ENCODE measurements at regions not wholly inside any gene's neighbourhood (a gene's known extent, or its start where the extent isn't known, plus 50 kb on each side); places are given as distances from the start of the nearest gene placed in this dataset.

DNA sequence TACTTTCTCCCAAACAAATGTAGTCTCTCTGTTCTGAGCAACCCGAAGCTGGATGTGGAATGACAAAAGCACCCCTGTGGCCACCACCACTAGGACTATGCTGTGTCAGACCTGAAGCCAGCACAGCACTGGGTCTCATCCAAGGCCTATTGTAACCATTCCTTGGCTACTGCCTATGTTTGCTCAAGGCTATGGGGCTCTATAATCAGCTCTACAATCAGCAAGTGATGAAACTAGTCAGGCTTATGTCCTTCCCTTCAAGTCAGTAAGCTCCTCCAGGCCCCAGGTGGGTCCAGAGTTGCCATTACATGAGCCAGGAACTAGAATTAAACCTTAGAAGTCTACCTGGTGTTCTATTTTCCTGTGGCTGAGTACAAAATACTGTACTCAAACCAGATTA lies 370.2 kb downstream of the TBX15 start:
- no peak for DNase-seq
- Histone ChIP-seq H3K27ac (ENCODE audit: low read length) (no peak overlapping the region), H3K4me3 (ENCODE audit: control insufficient read depth in 1 of 2, extremely low read depth in 1 of 2, low read length in 1 of 2) (no peak overlapping the region), H3K9me3 (peaks cover 2% of the 10 kb centered on the region), H3K27me3 (replicated peaks in 1 of 2; ENCODE audit: control insufficient read depth in 2 of 2, extremely low read depth in 1 of 2, insufficient read depth in 2 of 2, low read length in 1 of 2) (no peaks in the 10 kb centered on the region), H3K36me3 (ENCODE audit: control insufficient read depth in 2 of 2, extremely low read depth in 1 of 2, insufficient read depth in 1 of 2, low read length in 1 of 2) (no peaks in the 10 kb centered on the region), H3K4me1 (ENCODE audit: control insufficient read depth in 1 of 2, extremely low read depth in 1 of 2, insufficient read depth in 2 of 2, low read length in 2 of 2) (no peaks in the 10 kb centered on the region)
- ATAC-seq (replicated peaks in 1 of 4) = no peak
- Mint-ChIP-seq H3K9me3 (peaks cover 8 to 33% (median 13%) of the 10 kb centered on the region in 3 donors), H3K36me3 (no peaks in the 10 kb centered on the region), H3K27ac (no peak overlapping the region), H3K27me3 (no peaks in the 10 kb centered on the region), H3K4me1 (no peaks in the 10 kb centered on the region), H3K4me3 (no peak overlapping the region)
- CTCF ChIA-PET = no interaction called here
- POLR2A ChIA-PET = no interaction called here
- no CpG with 5 or more reads among the region's 1 CpG for WGBS (ENCODE audit: insufficient coverage)

DNA sequence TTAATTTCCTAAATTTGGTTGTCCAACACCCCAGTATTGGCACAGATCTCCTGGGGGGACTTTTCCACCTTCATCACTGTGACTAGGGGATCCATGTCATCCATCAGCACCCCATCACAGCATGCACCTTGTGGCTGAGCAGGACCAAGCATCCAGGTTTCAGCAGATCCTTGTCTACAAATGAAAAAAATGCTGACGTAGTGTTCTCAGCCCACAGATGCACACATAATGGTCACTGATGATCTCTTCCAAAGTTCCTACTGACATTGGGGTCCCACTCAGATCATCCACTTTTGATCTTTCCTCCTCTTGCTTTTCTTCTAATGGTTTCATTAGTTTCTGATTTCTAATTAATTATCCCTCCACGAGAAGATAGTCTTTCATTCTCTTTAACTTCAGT lies 373.1 kb downstream of the TBX15 start:
- Mint-ChIP-seq H3K27ac (no peak overlapping the region), H3K27me3 (no peaks in the 10 kb centered on the region), H3K9me3 (peaks cover 13 to 54% (median 27%) of the 10 kb centered on the region in 3 donors), H3K4me1 (no peaks in the 10 kb centered on the region), H3K4me3 (no peak overlapping the region), H3K36me3 (no peaks in the 10 kb centered on the region)
- Histone ChIP-seq H3K36me3 (ENCODE audit: control insufficient read depth in 2 of 2, extremely low read depth in 1 of 2, insufficient read depth in 1 of 2, low read length in 1 of 2) (no peaks in the 10 kb centered on the region), H3K4me3 (ENCODE audit: control insufficient read depth in 1 of 2, extremely low read depth in 1 of 2, low read length in 1 of 2) (no peak overlapping the region), H3K27ac (ENCODE audit: low read length) (no peak overlapping the region), H3K4me1 (ENCODE audit: control insufficient read depth in 1 of 2, extremely low read depth in 1 of 2, insufficient read depth in 2 of 2, low read length in 2 of 2) (no peaks in the 10 kb centered on the region), H3K27me3 (replicated peaks in 1 of 2; ENCODE audit: control insufficient read depth in 2 of 2, extremely low read depth in 1 of 2, insufficient read depth in 2 of 2, low read length in 1 of 2) (no peaks in the 10 kb centered on the region), H3K9me3 (peaks cover 2% of the 10 kb centered on the region)
- ATAC-seq (replicated peaks in 1 of 4) = no peak
- ChIA-PET POLR2A (no interaction called here), CTCF (no interaction called here)
- WGBS (ENCODE audit: insufficient coverage) = no CpG with 5 or more reads among the region's 2 CpGs
- no peak for DNase-seq

DNA sequence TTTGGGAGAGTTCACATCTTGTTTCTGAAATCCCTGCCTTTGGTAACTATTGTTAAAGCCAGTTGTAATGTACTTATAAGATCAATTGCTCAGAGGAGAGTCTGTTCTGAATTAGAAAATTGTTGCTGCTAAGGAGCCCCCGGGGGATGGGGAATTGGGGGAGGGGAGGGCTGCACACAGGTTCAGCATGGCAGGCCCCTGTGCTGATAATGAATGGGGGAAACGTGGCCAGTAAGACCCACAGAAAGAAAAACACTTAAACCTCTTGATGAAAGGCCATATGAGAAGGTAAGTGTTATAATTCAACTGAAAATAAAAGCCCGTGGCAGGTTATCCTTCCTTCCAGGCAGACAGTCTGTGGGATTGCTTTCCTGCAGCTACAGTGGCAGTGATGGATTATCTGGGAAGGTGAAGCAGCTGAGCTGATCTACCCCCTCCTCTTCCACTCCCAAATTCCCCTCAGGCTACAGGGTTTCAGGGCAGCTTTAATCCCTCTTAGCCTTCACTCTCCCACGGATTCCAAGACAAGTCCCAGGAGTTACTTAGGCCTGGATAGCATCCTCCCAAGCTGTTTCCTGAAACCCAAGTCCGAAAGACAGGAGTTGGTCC lies 398.8 kb downstream of the TBX15 start:
- H3K4me3 ChIP-seq (ENCODE audit: control insufficient read depth in 1 of 2, extremely low read depth in 1 of 2, low read length in 1 of 2) = no peak overlapping the region
- ATAC-seq (replicated peaks in 1 of 4) (no peak), DNase-seq (no peak)
- H3K27me3 ChIP-seq (replicated peaks in 1 of 2; ENCODE audit: control insufficient read depth in 2 of 2, extremely low read depth in 1 of 2, insufficient read depth in 2 of 2, low read length in 1 of 2) = no peaks in the 10 kb centered on the region
- POLR2A ChIA-PET = no interaction called here
- no peaks in the 10 kb centered on the region for H3K9me3 ChIP-seq
- Mint-ChIP-seq H3K4me1 (no peaks in the 10 kb centered on the region), H3K36me3 (no peaks in the 10 kb centered on the region), H3K27me3 (no peaks in the 10 kb centered on the region), H3K9me3 (peaks cover 9 to 19% (median 9%) of the 10 kb centered on the region in 3 donors), H3K27ac (no peak overlapping the region), H3K4me3 (no peak overlapping the region)
- no peak overlapping the region for H3K27ac ChIP-seq (ENCODE audit: low read length)
- WGBS (ENCODE audit: insufficient coverage) = 0% methylated on average over 1 of the region's 5 CpGs
- CTCF ChIA-PET = no interaction called here
- H3K36me3 ChIP-seq (ENCODE audit: control insufficient read depth in 2 of 2, extremely low read depth in 1 of 2, insufficient read depth in 1 of 2, low read length in 1 of 2) = no peaks in the 10 kb centered on the region
- no peaks in the 10 kb centered on the region for H3K4me1 ChIP-seq (ENCODE audit: control insufficient read depth in 1 of 2, extremely low read depth in 1 of 2, insufficient read depth in 2 of 2, low read length in 2 of 2)

DNA sequence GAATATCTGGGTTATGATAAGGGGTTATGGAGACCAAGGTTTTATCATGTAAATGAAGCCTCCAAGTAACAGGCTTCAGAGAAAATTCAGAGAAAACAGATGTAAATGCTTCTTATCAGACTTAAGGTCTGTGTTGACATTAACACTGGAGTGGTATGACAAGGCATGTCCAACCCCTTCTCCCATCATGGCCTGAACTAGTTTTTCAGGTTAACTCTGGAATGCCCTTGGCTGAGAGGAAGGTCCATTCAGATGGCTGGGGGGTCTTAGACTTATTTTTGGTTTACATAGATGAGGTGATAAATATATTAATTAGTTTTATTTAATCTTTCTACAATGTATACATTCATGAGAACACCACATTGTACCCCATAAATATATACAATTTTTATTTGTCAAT lies 399.6 kb downstream of the TBX15 start:
- H3K4me1 ChIP-seq (ENCODE audit: control insufficient read depth in 1 of 2, extremely low read depth in 1 of 2, insufficient read depth in 2 of 2, low read length in 2 of 2) = no peaks in the 10 kb centered on the region
- no peak for ATAC-seq (replicated peaks in 1 of 4)
- H3K36me3 ChIP-seq (ENCODE audit: control insufficient read depth in 2 of 2, extremely low read depth in 1 of 2, insufficient read depth in 1 of 2, low read length in 1 of 2) = no peaks in the 10 kb centered on the region
- no peaks in the 10 kb centered on the region for H3K27me3 ChIP-seq (replicated peaks in 1 of 2; ENCODE audit: control insufficient read depth in 2 of 2, extremely low read depth in 1 of 2, insufficient read depth in 2 of 2, low read length in 1 of 2)
- H3K9me3 ChIP-seq = no peaks in the 10 kb centered on the region
- Mint-ChIP-seq H3K27me3 (no peaks in the 10 kb centered on the region), H3K9me3 (peaks cover 7 to 16% (median 9%) of the 10 kb centered on the region in 3 donors), H3K4me3 (no peak overlapping the region), H3K27ac (no peak overlapping the region), H3K4me1 (no peaks in the 10 kb centered on the region), H3K36me3 (no peaks in the 10 kb centered on the region)
- CTCF ChIA-PET = no interaction called here
- DNase-seq = no peak
- H3K27ac ChIP-seq (ENCODE audit: low read length) = no peak overlapping the region
- POLR2A ChIA-PET = no interaction called here
- no peak overlapping the region for H3K4me3 ChIP-seq (ENCODE audit: control insufficient read depth in 1 of 2, extremely low read depth in 1 of 2, low read length in 1 of 2)

- no peak for ATAC-seq (replicated peaks in 1 of 4)
- H3K27me3 ChIP-seq (replicated peaks in 1 of 2; ENCODE audit: control insufficient read depth in 2 of 2, extremely low read depth in 1 of 2, insufficient read depth in 2 of 2, low read length in 1 of 2) = no peaks in the 10 kb centered on the region
- ChIA-PET POLR2A (no interaction called here), CTCF (no interaction called here)
- no peaks in the 10 kb centered on the region for H3K9me3 ChIP-seq
- Mint-ChIP-seq H3K27me3 (no peaks in the 10 kb centered on the region), H3K4me1 (no peaks in the 10 kb centered on the region), H3K36me3 (no peaks in the 10 kb centered on the region), H3K9me3 (peaks cover 9 to 30% (median 22%) of the 10 kb centered on the region in 3 donors), H3K27ac (no peak overlapping the region), H3K4me3 (no peak overlapping the region)
- no peaks in the 10 kb centered on the region for H3K36me3 ChIP-seq (ENCODE audit: control insufficient read depth in 2 of 2, extremely low read depth in 1 of 2, insufficient read depth in 1 of 2, low read length in 1 of 2)
- DNase-seq = no peak
- no peaks in the 10 kb centered on the region for H3K4me1 ChIP-seq (ENCODE audit: control insufficient read depth in 1 of 2, extremely low read depth in 1 of 2, insufficient read depth in 2 of 2, low read length in 2 of 2)
- no peak overlapping the region for H3K4me3 ChIP-seq (ENCODE audit: control insufficient read depth in 1 of 2, extremely low read depth in 1 of 2, low read length in 1 of 2)
- H3K27ac ChIP-seq (ENCODE audit: low read length) = no peak overlapping the region
Observed at GRCh38 chr1:118578276-118578675, 393.2 kb upstream of the SPAG17 start.

DNA sequence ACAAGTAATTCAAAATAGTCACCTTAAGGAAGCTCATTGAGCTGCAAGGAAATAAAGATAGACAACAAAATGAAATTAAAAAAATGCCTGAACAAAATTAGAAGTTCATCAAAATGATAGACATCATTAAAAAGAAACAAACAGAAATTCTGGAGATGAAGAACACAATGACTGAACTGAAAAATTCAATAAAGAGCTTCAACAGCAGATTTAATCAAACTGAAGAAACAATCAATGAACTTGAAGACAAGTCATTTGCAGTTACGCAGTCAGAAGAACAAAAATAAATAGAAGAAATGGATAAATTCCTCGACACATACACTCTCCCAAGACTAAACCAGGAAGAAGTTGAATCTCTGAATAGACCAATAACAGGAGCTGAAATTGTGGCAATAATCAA lies 390.0 kb upstream of the SPAG17 start:
- DNase-seq (no peak), ATAC-seq (replicated peaks in 1 of 4) (no peak)
- ChIA-PET CTCF (no interaction called here), POLR2A (no interaction called here)
- H3K9me3 ChIP-seq = no peaks in the 10 kb centered on the region
- Mint-ChIP-seq H3K27ac (no peak overlapping the region), H3K36me3 (no peaks in the 10 kb centered on the region), H3K4me1 (no peaks in the 10 kb centered on the region), H3K27me3 (no peaks in the 10 kb centered on the region), H3K9me3 (peaks cover 12 to 29% (median 23%) of the 10 kb centered on the region in 3 donors), H3K4me3 (no peak overlapping the region)
- H3K4me3 ChIP-seq (ENCODE audit: control insufficient read depth in 1 of 2, extremely low read depth in 1 of 2, low read length in 1 of 2) = no peak overlapping the region
- no peaks in the 10 kb centered on the region for H3K27me3 ChIP-seq (replicated peaks in 1 of 2; ENCODE audit: control insufficient read depth in 2 of 2, extremely low read depth in 1 of 2, insufficient read depth in 2 of 2, low read length in 1 of 2)
- H3K36me3 ChIP-seq (ENCODE audit: control insufficient read depth in 2 of 2, extremely low read depth in 1 of 2, insufficient read depth in 1 of 2, low read length in 1 of 2) = no peaks in the 10 kb centered on the region
- H3K4me1 ChIP-seq (ENCODE audit: control insufficient read depth in 1 of 2, extremely low read depth in 1 of 2, insufficient read depth in 2 of 2, low read length in 2 of 2) = no peaks in the 10 kb centered on the region
- WGBS (ENCODE audit: insufficient coverage) = no CpG with 5 or more reads among the region's 2 CpGs
- no peak overlapping the region for H3K27ac ChIP-seq (ENCODE audit: low read length)

All from T-cell (primary cell).